DMS53 treated with DMSO at 0.1 percent for 48 hours (cell line): ENCODE measurements at regions not wholly inside any gene's neighbourhood (a gene's known extent, or its start where the extent isn't known, plus 50 kb on each side); places are given as distances from the start of the nearest gene placed in this dataset.
A peak's percentile ranks its signal among the peaks of the same experiment; 100 is the strongest.

Experiments used
- DNase-seq: peaks from one replicate; lab custom pipeline; 2025; ENCODE audit not compliant: unreplicated experiment; lab: John Stamatoyannopoulos, UW

GRCh38 chr9:3732077-3733038 lies 206.6 kb upstream of the RFX3 start:
- peak; percentile 25 for DNase-seq

DNA sequence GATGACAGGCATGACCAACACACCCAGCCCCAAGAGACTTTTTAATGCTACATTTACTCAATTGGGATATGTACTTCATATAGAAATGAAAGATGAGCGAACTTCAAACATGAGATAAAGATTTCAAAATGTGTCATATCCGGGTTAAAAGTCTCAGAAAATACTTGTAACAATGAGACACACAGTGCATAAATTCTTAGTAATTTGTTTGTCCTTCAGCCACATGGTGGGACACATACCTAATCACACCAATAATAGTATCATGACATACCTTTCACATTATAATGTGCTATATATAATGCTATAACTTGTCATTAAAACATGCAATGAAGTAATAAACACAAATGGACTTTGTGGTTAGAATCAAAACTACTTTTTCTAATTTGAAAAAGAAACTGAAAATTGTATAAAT lies 204.7 kb upstream of the RFX3 start:
- DNase-seq = no peak

GRCh38 chr9:3721096-3721495 lies 195.3 kb upstream of the RFX3 start:
- no peak for DNase-seq

GRCh38 chr9:3719286-3719685 lies 193.5 kb upstream of the RFX3 start:
- DNase-seq = no peak

GRCh38 chr9:3716415-3716814 lies 190.6 kb upstream of the RFX3 start:
- DNase-seq = no peak

GRCh38 chr9:3708751-3709150 lies 182.9 kb upstream of the RFX3 start:
- DNase-seq = no peak

GRCh38 chr9:3704890-3705289 lies 179.1 kb upstream of the RFX3 start:
- no peak for DNase-seq

DNA sequence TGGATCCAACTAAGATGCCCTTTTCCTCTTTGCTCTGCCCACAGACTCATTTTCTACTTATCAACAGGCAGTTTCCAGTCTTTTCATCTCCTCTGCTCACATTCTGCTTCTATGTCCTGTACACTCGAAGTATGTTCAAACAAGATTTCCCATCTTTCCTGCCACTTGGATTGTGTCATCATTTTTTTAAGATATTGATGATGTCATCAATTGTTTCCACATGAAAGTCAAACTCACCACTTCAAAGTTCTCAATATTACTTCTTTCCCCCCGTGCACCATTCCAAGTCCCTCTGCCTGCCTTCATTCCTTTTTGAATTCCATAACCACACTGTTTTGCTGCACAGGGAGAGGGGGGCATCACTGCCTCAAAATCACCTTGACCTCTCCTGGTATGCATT lies 175.0 kb upstream of the RFX3 start:
- no peak for DNase-seq

DNA sequence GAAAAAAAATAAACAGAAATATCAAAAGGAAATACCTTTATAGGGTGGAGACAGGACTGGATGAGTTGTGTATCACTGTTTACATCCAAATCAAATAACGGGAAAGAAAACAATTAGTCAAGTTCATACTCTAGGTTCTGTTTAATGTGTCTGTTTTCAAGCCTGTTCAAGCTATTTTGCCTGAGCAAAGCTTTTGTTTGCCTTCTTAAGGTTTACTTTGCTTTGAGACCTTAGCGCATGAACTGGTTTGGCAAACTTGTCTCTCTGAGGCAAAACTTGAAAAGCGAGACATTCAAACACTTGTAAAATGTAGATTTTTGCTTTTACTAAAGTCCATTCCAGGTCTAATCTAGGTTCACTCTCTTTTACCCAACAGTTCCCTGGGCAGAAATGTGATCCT lies 174.1 kb upstream of the RFX3 start:
- DNase-seq = no peak

- DNase-seq = no peak
Observed at GRCh38 chr9:3698531-3698930, 172.7 kb upstream of the RFX3 start.

DNA sequence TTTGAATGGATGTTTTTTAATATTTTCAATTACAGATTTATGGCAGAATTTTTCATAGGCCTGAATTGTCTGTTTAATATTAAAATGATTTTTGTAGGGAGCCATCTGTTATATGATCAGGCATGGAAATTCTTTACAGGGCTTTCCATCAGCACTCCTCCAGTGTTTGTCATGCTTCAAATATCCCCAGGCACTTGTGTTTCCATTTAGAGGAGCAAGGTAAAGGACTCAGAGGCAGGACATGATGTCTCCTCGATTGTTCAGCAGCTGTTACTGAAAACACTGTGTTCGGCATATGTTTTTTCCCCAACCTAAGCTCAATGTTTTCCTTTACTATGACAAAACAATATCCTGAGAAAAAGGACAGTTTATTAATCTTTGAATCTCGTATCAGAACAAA lies 172.3 kb upstream of the RFX3 start:
- DNase-seq = no peak

DNA sequence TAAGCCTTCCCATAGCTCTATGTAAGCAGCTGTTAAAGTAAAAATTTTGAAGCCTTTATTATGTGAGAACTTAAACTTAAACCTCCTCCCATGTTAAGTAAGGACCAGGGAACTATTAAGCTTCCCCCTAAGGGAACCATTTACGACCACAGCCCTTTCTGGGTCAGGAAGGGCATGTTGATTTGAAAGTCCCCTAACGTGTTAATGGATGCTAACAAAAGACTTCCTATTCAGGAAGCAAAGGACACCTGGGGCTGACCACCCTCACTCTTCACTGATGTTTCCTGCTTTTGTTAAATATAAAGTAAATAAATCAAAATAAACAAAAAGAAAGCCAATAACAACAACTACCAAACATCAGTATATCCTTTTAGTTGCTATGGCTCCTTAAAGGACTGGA lies 170.6 kb upstream of the RFX3 start:
- no peak for DNase-seq

GRCh38 chr9:3692606-3693005 lies 166.8 kb upstream of the RFX3 start:
- no peak for DNase-seq

- no peak for DNase-seq
Observed at GRCh38 chr9:3689555-3689954, 163.8 kb upstream of the RFX3 start.

DNA sequence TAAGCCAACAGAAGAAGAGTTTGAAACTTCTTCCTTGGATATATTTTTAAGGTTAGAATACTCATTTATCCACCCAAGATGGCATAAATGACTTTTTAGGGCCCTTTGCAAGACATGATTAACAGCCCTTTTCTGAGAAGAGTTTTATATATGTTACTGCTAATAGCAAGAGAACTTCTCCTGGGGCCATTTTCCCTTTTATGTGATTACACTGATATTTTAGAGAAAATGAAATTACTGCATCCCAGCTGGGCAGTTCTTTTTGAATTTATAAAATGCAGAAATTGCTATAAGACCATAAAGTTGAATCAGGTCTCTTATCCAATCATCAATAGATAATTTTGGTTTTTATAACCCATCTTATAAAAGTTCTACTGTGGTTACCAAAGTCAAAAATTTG lies 161.3 kb upstream of the RFX3 start:
- DNase-seq = no peak

GRCh38 chr9:3682186-3682585 lies 156.4 kb upstream of the RFX3 start:
- DNase-seq = no peak

DNA sequence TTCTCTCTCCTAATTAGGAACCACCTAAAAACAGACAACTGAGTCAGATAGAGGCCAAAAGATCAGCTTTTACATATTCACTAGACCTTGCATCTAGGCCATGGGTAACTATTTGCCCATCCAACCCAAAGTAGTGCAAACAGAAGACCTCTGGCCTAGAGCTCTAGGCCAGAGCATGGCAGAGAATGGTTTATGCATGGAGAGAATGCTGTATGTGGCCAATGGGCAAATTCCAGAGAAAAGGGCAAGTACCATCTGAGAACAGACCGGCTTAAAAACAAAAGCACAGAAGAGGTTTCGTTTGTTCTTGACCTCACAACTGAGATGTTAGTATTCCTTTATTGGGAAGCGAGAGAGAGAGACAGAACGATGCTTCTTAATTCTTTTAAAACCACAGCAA lies 151.7 kb upstream of the RFX3 start:
- DNase-seq = no peak

DNA sequence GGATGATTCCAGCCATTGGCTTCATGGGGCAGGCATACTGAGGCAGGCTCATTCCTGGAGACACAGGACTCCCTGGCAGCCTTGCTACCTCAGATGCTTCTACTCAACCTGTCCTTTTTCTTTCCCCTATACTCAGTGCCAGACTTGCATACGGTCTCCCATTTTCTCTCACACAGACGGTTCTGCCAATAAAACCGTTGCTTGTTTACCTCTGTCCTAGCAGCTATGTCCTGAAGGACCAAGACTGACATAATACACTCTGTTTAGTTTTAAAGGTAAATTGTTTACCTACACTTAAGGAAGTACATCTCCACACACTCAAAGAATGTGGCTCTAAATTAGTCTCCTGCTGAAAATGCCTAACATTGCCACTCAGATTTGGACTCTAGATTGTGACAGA lies 151.0 kb upstream of the RFX3 start:
- DNase-seq = no peak

- no peak for DNase-seq
Observed at GRCh38 chr9:3675946-3676345, 150.1 kb upstream of the RFX3 start.

GRCh38 chr9:3674561-3674960 lies 148.8 kb upstream of the RFX3 start:
- DNase-seq = no peak

DNA sequence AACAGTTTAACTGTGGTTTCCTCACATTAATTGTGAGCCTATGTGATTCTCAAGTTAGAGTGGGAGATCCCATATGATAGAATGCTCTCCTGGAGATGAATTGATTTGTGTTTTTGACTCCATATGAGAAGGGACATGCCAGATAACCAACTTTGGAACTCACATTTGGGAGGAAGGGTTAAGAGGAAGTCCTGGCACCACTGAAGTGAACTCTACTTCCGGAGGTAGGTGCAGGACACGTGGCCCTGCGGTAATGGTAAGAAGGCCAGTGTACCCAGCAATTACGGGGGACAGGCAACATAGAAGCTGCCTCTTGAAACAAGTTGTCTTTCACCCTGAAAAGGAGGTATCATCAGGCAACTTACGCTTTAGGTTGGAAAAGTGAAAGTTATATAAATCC lies 146.6 kb upstream of the RFX3 start:
- no peak for DNase-seq

DNA sequence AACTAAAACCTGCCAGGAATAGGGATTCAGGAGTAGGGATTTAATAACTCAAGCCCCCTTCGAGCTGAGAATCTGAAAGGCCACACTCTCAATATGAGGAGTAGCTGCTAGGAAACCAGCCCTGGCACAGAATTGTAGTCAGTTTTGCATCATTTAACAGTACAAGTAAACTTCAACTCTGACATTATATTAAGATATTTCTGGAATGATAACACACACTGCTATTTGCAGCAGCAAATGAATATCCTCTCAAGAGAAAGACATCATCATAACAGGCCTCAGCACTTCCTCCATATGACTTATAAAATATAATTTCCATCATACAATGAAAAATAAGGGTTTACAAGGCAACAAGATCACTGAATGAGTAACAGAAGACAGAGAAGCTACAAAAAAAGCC lies 138.2 kb upstream of the RFX3 start:
- DNase-seq = no peak

DNA sequence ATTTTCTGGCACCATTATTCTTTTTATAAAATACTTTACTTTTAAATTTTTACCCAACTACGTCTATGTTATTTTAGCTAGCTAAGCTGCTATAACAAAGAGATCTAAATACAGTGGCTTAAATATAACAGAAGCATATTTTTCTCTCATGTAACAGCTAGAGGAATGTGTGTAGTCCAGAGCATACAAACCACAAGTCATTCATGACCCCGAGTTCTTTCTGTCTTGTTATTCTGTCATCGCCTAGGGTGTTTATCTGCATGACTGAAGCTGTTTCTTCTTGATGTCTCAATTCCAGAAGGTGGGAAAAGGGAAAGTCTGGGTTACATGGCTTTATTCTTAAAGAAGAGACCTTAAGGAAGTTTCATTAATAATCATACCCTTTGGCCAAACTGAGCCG lies 136.9 kb upstream of the RFX3 start:
- no peak for DNase-seq
